H9 (cell line): ENCODE measurements at regions not wholly inside any gene's neighbourhood (a gene's known extent, or its start where the extent isn't known, plus 50 kb on each side); places are given as distances from the start of the nearest gene placed in this dataset.
"Not testable (repeated sequence)": the region's sequence is repeated elsewhere in the genome, so short reads cannot be mapped to it uniquely, and the experiment has no call there.

Experiments
- DNase-seq: peaks from one replicate; pipeline ENCODE4 v3.0.0-alpha.2; 2017
- H2AFZ ChIP-seq: one replicate; pipeline ENCODE4 v1.6.1; 2013; ENCODE audit warnings: mild to moderate bottlenecking, low read length, control low read depth, moderate library complexity
- H2AK5ac ChIP-seq: 2 replicates; pipeline ENCODE4 v1.6.1; 2013; ENCODE audit warnings: low read length, control low read depth, mixed read lengths; ENCODE audit not compliant: insufficient read length
- H2BK120ac ChIP-seq: one replicate; pipeline ENCODE4 v1.6.1; 2013; ENCODE audit warnings: low read depth, mild to moderate bottlenecking, low read length, control low read depth, inconsistent platforms; ENCODE audit not compliant: poor library complexity, severe bottlenecking
- H2BK12ac ChIP-seq: 2 replicates; pipeline ENCODE4 v1.6.1; 2013; ENCODE audit warnings: low read length, control low read depth, mixed read lengths, low read depth; ENCODE audit not compliant: insufficient read length
- H2BK15ac ChIP-seq: 2 replicates; pipeline ENCODE4 v1.6.1; 2013; ENCODE audit warnings: low read depth, low read length, control low read depth
- H2BK20ac ChIP-seq: one replicate; pipeline ENCODE4 v1.6.1; 2013; ENCODE audit warnings: low read depth, mild to moderate bottlenecking, low read length, control low read depth, inconsistent platforms; ENCODE audit not compliant: poor library complexity, severe bottlenecking
- H2BK5ac ChIP-seq: 2 replicates; pipeline ENCODE4 v1.6.1; 2013; ENCODE audit warnings: low read length, control low read depth, mixed read lengths; ENCODE audit not compliant: insufficient read length
- H3K14ac ChIP-seq: 2 replicates; pipeline ENCODE4 v1.6.1; 2013; ENCODE audit warnings: low read length, control low read depth; ENCODE audit not compliant: insufficient read depth
- H3K18ac ChIP-seq: 2 replicates; pipeline ENCODE4 v1.6.1; 2013; ENCODE audit warnings: low read depth, mild to moderate bottlenecking, mixed read lengths, low read length, control low read depth; ENCODE audit not compliant: insufficient read length
- H3K23ac ChIP-seq: 2 replicates; pipeline ENCODE4 v1.6.1; 2013; ENCODE audit warnings: low read length, control low read depth, mixed read lengths, low read depth; ENCODE audit not compliant: insufficient read length
- H3K23me2 ChIP-seq: 2 replicates; pipeline ENCODE4 v1.6.1; 2013; ENCODE audit warnings: low read depth, mild to moderate bottlenecking, mixed read lengths, low read length, control low read depth; ENCODE audit not compliant: insufficient read length, poor library complexity, severe bottlenecking
- H3K27ac ChIP-seq: 2 replicates; pipeline ENCODE4 v1.5.1; 2013; ENCODE audit warnings: low read length, control low read depth, mixed read lengths, low read depth; ENCODE audit not compliant: insufficient read length
- H3K27me3 ChIP-seq: 2 replicates; pipeline ENCODE4 v1.6.1; 2013; ENCODE audit warnings: low read length, control low read depth, inconsistent platforms; ENCODE audit not compliant: insufficient read depth
- H3K4ac ChIP-seq: 2 replicates; pipeline ENCODE4 v1.6.1; 2013; ENCODE audit warnings: low read depth, mild to moderate bottlenecking, control low read depth, inconsistent platforms, low read length, moderate library complexity
- H3K4me1 ChIP-seq: 2 replicates; pipeline ENCODE4 v1.6.1; 2013; ENCODE audit warnings: low read length, control low read depth, inconsistent platforms; ENCODE audit not compliant: insufficient read depth
- H3K4me2 ChIP-seq: 2 replicates; pipeline ENCODE4 v1.6.1; 2013; ENCODE audit warnings: low read length, control low read depth, mixed read lengths; ENCODE audit not compliant: insufficient read length, insufficient read depth
- H3K56ac ChIP-seq: 2 replicates; pipeline ENCODE4 v1.6.1; 2013; ENCODE audit warnings: low read depth, mild to moderate bottlenecking, mixed read lengths, low read length, control low read depth; ENCODE audit not compliant: insufficient read length
- H3K79me1 ChIP-seq: 2 replicates; pipeline ENCODE4 v1.6.1; 2013; ENCODE audit warnings: low read depth, mild to moderate bottlenecking, moderate library complexity, low read length, control low read depth, inconsistent platforms; ENCODE audit not compliant: insufficient read depth, poor library complexity, severe bottlenecking
- H3K79me2 ChIP-seq: 2 replicates; pipeline ENCODE4 v1.6.1; 2013; ENCODE audit warnings: low read length, control low read depth, inconsistent platforms; ENCODE audit not compliant: insufficient read depth
- H3K9ac ChIP-seq: 2 replicates; pipeline ENCODE4 v1.6.1; 2013; ENCODE audit warnings: low read length, control low read depth, mixed read lengths; ENCODE audit not compliant: insufficient read length; ENCODE audit errors: extremely low read depth
- H3K9me3 ChIP-seq: one replicate; pipeline ENCODE4 v1.6.1; 2013; ENCODE audit warnings: low read depth, low read length, inconsistent platforms; ENCODE audit not compliant: control insufficient read depth
- H3T11ph ChIP-seq: one replicate; pipeline ENCODE4 v1.6.1; 2013; ENCODE audit warnings: mild to moderate bottlenecking, low read length, control low read depth, inconsistent platforms
- H4K20me1 ChIP-seq: one replicate; pipeline ENCODE4 v1.6.1; 2013; ENCODE audit not compliant: control insufficient read depth, insufficient read length, insufficient read depth
- H4K5ac ChIP-seq: 2 replicates; pipeline ENCODE4 v1.6.1; 2013; ENCODE audit warnings: low read depth, mild to moderate bottlenecking, mixed read lengths, low read length, control low read depth; ENCODE audit not compliant: insufficient read length
- H4K8ac ChIP-seq: replicated peaks from 2 replicates; pipeline ENCODE4 v1.6.1; 2013; ENCODE audit warnings: low read length, control low read depth, mixed read lengths, low read depth; ENCODE audit not compliant: insufficient read length
- H4K91ac ChIP-seq: 2 replicates; pipeline ENCODE4 v1.6.1; 2013; ENCODE audit warnings: low read depth, mild to moderate bottlenecking, moderate library complexity, mixed read lengths, low read length, control low read depth; ENCODE audit not compliant: insufficient read length
- H3K27ac Mint-ChIP-seq, 3 experiments: 2 replicates in 2 of 3; 3 replicates in 1 of 3; pipeline ENCODE4 v1.8.0; 2020 to 2021; ENCODE audit warnings: mixed read lengths in 3 of 3, mild to moderate bottlenecking in 1 of 3, moderate library complexity in 1 of 3
- H3K27me3 Mint-ChIP-seq: 2 replicates; pipeline ENCODE4 v1.8.0; 2021; ENCODE audit warnings: low read depth, mild to moderate bottlenecking, moderate library complexity, mixed read lengths
- H3K36me3 Mint-ChIP-seq, 3 experiments: 2 replicates in 2 of 3; 3 replicates in 1 of 3; pipeline ENCODE4 v1.8.0; 2020 to 2021; ENCODE audit warnings: low read depth in 3 of 3, mixed read lengths in 3 of 3; ENCODE audit not compliant: insufficient read depth in 1 of 3
- H3K4me1 Mint-ChIP-seq, 2 experiments: 2 replicates each; pipeline ENCODE4 v1.8.0; 2020; ENCODE audit warnings: mixed read lengths in 2 of 2
- H3K4me3 Mint-ChIP-seq, 2 experiments: 2 replicates in 1 of 2; 3 replicates in 1 of 2; pipeline ENCODE4 v1.8.0; 2020 to 2021; ENCODE audit warnings: mild to moderate bottlenecking in 2 of 2, mixed read lengths in 2 of 2, moderate library complexity in 1 of 2
- H3K9me3 Mint-ChIP-seq, 2 experiments: 2 replicates in 1 of 2; 3 replicates in 1 of 2; pipeline ENCODE4 v1.8.0; 2020; ENCODE audit warnings: mild to moderate bottlenecking in 2 of 2, mixed read lengths in 2 of 2, moderate library complexity in 1 of 2
- CTCF ChIP-seq: fragments of 200-600 bp; sonication (generic); conservative IDR thresholded peaks from 3 replicates; pipeline ENCODE4 v1.8.0; 2021; ENCODE audit warnings: antibody characterized with exemption, mild to moderate bottlenecking
- WGBS: extraction: QIAGEN DNeasy Blood & Tissue Kit; methylation state at CpG from one replicate; pipeline ENCODE4 v1.1.7; 2013; ENCODE audit warnings: missing lambda C conversion rate, low lambda C conversion rate, mixed read lengths; ENCODE audit not compliant: insufficient read length; ENCODE audit errors: extremely low coverage; 5-methylcytosine and 5-hydroxymethylcytosine counted together

GRCh38 chr5:33136785-33137184 is 304.0 kb upstream of the TARS1 start:
- TF ChIP-seq CTCF = no peak
- H3K4me1 Mint-ChIP-seq = no peaks in the 10 kb centered on the region

GRCh38 chr5:33138145-33138544 is 302.6 kb upstream of the TARS1 start:
- Mint-ChIP-seq H3K9me3 (peaks cover 21 to 25% of the 10 kb centered on the region in 2 experiments; a peak in 4 of 5 replicates), H3K36me3 (peaks cover 0 to 19% (median 4%) of the 10 kb centered on the region in 3 experiments; a peak in 4 of 7 replicates)
- H3K4ac ChIP-seq, H3K18ac ChIP-seq, H4K91ac ChIP-seq, H3T11ph ChIP-seq, H3K4me1 ChIP-seq, H4K5ac ChIP-seq, H3K27ac ChIP-seq, H3K23me2 ChIP-seq, H4K20me1 ChIP-seq, H2BK15ac ChIP-seq, H2BK20ac ChIP-seq, H2BK120ac ChIP-seq, H2BK12ac ChIP-seq, H4K8ac ChIP-seq, H3K79me2 ChIP-seq, H2BK5ac ChIP-seq, H2AFZ ChIP-seq, DNase-seq, H3K9me3 ChIP-seq, H3K27me3 ChIP-seq, H3K9ac ChIP-seq, H3K4me2 ChIP-seq, H3K27me3 Mint-ChIP-seq, H3K4me1 Mint-ChIP-seq, H3K56ac ChIP-seq, H3K4me3 Mint-ChIP-seq, H2AK5ac ChIP-seq, H3K79me1 ChIP-seq, H3K23ac ChIP-seq, H3K27ac Mint-ChIP-seq, H3K14ac ChIP-seq: not testable (repeated sequence)
- WGBS = no CpG with 5 or more reads among the region's 4 CpGs

More at GRCh38 chr5:33136785-33137184, 304.0 kb upstream of the TARS1 start:
- H3K27me3 ChIP-seq = no peaks in the 10 kb centered on the region
- no peak overlapping the region for H2BK5ac ChIP-seq
- Mint-ChIP-seq H3K4me3 (no peak overlapping the region), H3K9me3 (peaks cover 34 to 37% of the 10 kb centered on the region in 2 experiments; a peak in 4 of 5 replicates), H3K36me3 (peaks cover 0 to 31% (median 12%) of the 10 kb centered on the region in 3 experiments), H3K27me3 (no peaks in the 10 kb centered on the region), H3K27ac (no peak overlapping the region)
- H3K4ac ChIP-seq = no peak overlapping the region
- H4K91ac ChIP-seq = no peak overlapping the region
- no peak overlapping the region for H3K56ac ChIP-seq
- H3K23me2 ChIP-seq = no peaks in the 10 kb centered on the region
- H2BK15ac ChIP-seq = no peak overlapping the region
- no peak overlapping the region for H2AFZ ChIP-seq
- no peaks in the 10 kb centered on the region for H3K79me1 ChIP-seq
- H3K4me2 ChIP-seq = no peak overlapping the region
- no peaks in the 10 kb centered on the region for H4K20me1 ChIP-seq
- H4K8ac ChIP-seq = no peak overlapping the region
- H3T11ph ChIP-seq = no peak overlapping the region
- no peak overlapping the region for H3K27ac ChIP-seq
- H3K79me2 ChIP-seq = no peaks in the 10 kb centered on the region
- no peak overlapping the region for H3K14ac ChIP-seq
- H2BK120ac ChIP-seq = no peak overlapping the region
- no peak overlapping the region for H2AK5ac ChIP-seq
- H3K23ac ChIP-seq = no peak overlapping the region
- H3K9ac ChIP-seq = no peak overlapping the region
- H3K4me1 ChIP-seq = no peaks in the 10 kb centered on the region
- H3K18ac ChIP-seq = no peak overlapping the region
- DNase-seq = no peak
- H4K5ac ChIP-seq = no peak overlapping the region
- no CpG with 5 or more reads among the region's 1 CpG for WGBS
- no peak overlapping the region for H2BK12ac ChIP-seq
- no peak overlapping the region for H2BK20ac ChIP-seq
- H3K9me3 ChIP-seq = no peaks in the 10 kb centered on the region
